ENCODE measurements at regions not wholly inside any gene's neighbourhood (a gene's known extent, or its start where the extent isn't known, plus 50 kb on each side); places are given as distances from the start of the nearest gene placed in this dataset.
"Not testable (repeated sequence)": the region's sequence is repeated elsewhere in the genome, so short reads cannot be mapped to it uniquely, and the experiment has no call there.

DNA sequence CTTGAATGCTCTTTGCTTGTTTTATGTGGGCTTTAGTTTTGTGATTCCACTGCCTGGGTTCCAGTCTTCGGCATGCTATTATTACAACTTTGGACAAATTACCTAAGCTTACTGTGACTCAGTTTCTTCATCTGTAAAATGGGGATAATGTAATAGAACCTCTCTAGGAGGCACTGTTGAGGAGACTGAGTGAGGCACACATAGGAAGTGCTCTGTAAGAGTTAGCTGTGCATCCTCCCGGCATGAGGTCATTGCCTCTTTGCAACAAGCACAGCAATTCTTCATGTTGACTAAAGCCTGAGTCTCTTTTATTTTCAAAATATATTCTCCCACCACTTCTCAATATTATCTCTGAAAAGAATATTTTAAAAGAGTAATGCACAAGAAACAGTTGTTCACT lies 227.4 kb downstream of the DLEU7 start:
- DNase-seq, result no peak

DNA sequence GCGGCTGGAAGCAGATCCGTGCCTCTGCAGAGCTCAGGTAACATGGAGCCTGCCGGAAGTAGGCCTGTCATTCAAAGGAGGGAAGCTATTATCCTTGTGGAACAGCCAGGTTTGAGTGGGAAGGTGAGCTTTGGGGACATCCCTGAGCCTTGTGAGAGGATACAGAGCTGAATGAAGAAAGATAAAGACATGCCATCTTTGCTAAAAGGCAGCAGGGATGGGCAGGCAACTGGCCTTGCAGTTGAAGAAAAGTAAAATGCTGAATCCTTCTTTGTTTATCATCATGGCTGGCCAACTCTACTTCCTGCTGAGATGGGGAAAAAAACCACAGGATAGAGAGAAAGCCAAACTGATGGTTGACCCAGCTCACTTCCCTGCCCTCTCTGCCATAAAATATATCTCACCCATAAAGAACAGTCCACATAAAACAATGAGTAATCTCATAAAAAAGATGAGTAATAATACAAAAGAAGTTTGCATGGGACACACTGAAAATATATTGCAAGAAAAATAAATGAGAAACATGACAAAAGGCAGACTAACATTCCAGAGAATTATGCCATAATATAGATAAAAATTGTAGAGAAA lies 226.3 kb downstream of the DLEU7 start:
- DNase-seq, result no peak

DNA sequence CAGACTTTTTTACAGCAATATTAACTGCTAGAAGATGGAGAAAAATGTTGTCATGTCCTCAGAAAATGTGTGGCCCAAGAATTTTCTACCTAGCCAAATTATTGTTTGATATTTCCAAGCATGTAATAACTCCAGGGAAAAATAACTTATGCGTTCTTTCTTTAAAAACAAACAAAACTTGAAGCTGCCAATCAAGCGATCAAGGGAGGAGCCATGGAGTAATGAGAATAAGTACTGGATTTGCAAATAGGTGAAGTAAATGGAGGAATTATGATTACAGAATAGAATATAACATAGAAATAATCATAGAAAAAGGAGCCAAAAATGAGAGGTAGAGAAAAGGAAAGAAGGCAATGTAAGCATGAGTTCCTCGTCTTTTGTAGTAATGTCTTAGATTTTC lies 225.3 kb downstream of the DLEU7 start:
- DNase-seq, result no peak

DNA sequence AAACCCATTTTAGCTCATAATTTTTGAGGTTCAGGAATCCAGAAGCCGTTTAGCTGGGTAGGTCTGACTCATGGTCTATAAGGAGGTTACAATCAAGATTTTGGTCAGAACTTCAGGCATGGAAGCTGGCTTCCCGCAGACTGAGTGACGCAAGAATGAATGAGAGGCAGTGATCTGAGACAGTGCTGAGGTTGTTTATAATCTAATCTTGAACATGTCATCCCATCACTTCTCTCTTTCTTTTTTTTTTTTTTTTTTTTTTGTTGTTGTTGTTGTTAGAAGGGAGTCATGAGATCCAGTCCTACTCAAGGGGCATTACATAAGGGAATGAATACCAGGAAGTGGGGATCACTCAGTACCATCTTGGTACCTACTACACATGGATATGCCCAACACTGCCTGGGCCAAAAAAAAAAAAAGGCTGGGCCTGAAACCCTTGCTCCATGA lies 217.4 kb downstream of the DLEU7 start:
- DNase-seq, result no peak

DNA sequence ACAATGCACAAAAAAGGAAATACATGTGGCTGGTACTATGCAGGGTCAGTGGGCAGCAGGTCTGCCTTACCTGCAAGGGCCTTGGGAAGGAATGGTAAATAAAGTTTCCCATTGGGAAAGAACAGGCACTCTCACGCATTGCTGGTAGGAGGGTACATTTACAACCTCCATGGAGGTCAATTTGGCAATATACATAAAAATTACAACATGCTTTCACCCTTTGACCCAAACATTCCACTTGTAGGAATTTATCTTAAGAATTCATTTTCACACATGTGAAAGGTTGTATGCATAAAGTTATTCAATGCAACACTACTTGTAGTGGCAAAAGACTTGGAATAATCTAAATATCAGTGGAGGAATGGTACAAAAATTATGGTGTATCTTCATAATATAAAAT lies 216.4 kb downstream of the DLEU7 start:
- no peak for DNase-seq

DNA sequence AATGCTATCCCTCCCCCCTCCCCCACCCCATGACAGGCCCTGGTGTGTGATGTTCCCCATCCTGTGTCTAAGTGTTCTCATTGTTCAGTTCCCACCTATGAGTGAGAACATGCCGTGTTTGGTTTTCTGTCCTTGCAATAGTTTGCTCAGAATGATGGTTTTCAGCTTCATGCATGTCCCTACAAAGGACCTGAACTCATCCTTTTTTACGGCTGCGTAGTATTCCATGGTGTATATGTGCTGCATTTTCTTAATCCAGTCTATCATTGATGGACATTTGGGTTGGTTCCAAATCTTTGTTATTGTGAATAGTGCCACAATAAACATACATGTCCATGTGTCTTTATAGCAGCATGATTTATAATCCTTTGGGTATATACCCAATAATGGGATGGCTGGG lies 215.0 kb downstream of the DLEU7 start:
- not testable (repeated sequence) for DNase-seq

DNA sequence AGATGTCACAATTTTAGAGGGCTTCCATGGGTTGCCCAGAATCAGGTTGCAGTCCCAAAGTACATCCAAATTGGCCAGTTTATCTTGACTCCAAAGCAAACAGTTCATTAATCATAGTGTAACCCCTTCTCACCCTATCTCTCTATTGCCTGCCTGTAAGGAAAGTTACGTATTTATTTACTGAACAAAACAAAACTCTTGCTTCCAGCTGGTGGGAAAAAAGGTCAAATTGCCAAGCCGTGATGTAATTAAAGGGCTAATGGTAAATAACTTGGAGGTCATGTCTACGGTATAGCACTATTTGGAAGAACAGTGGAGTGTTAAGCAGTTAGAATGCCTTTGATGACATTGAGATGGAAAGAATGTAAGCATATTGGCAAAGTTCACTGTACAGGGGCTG lies 214.0 kb downstream of the DLEU7 start:
- no peak for DNase-seq

DNA sequence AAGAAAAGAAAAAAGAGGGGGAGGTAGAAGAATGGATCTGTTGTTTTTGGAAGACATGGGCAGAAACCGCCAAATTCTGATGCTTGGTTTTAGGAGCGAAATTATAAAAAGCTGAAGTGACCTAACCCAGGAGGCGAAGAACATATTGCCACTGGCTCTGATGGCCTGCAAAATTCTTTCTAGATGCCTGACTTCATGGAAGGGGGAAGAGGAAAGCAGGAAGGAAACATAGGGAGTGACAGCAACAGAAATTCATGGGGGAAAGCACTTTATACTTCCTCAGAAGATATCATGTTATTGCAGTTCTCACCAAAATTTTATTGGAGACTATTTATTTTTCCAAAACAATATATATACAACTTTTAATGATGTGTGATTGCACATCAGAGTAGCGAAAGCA lies 213.5 kb downstream of the DLEU7 start:
- no peak for DNase-seq

DNA sequence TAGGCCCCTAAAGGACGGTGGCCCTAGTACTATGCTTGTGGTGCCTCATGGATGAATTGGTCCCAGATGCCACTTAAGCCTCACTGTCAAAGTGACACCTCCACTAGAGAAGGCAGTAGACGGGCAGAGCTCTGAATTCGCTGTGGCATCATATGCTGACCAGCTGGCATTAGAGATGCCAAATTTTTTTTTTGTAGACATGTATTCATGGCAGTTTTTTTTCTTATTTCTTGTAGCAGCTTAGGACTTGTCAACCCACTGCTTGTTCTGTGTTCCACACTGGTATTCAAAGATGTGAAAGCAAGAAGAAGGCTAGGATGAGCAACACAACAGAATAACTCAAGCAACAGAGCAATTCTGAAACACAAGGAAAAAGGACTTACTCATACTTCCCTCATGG lies 212.5 kb downstream of the DLEU7 start:
- no peak for DNase-seq

DNA sequence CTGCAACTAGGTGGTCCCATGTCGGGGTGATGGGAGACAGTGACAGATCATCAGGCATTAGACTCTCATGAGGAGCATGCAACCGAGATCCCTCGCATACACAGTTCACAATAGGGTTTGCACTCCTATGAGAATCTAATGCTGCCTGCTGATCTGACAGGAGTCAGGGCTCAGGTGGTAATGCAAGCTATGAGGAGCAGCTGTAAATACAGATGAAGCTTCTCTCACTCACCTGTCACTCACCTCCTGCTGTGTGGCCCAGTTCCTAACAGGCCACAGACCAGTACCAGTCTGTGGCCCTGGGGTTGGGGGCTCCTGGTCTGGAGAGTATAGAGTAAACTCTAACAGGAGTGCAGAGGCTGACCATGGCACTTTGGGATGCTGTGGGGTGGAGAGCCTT lies 209.2 kb downstream of the DLEU7 start:
- no peak for DNase-seq

DNA sequence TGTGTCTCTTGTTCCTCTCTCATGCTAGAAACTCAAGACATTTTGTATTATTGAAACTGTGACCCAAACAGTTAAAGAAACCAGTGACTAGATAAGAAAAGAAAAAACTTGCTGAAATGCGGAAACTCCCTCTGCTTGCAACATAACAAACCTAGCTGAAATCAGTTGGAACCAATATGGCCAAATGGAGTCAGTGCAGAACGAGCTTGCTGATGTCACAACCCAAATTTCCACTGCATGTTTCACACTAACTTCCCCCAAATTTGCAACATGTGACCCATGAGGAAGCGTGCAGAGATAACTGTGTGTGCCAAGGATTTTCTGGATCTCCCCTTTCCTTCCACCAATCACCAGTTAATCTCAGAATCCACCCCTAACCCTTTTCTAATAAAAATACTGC lies 208.0 kb downstream of the DLEU7 start:
- peak; percentile 99 for DNase-seq

DNA sequence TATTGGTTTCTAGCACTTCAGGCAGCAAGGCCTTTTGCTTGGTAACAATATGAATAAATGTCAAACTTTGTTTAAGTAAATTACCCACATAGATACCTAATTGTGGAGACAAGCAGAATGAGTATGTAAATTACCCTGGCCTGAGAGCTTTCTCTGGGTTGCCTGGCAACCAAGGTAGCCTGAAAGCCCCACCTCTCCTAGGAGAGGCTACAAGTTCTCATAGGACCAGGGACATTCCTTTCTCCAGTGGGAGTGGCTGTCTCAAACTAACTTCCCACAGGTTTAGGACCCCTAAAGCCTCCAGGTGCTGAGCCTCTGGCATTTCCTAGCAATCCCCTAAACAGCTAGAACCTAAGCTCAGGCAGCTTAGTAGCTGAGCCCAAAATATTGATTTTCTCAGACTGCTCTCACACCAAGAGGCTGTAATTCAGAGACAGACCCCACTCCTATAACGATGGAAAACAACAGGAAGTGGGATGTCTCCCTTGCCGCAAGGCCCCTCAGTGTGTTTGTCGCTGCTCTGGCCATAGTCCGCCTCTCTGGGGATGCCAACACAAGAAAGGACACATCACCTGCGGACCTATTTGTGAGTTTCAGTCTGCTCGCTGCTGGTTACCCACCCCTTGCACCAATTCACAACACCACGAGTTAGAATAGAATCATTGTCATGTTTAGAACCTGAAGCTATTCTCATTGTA lies 207.3 kb downstream of the DLEU7 start:
- no peak for DNase-seq

DNA sequence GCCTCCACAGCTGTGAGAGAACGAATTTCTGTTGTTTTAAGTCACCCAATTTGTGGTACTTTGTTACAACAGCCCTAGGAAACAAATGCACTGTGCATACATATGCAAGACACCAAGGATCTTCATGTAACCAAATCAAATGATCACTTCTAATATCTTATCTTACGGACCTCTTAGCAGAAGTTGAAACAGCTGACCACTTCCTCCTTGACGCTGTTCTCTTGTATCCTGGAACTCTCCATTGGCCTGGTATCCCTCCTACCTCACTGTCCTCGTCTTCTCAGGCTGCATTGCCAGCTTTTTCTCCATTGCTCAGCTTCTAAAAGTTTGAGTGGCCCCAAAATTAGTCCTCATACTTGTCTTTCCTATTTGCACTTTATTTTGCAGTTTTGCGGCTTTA lies 200.4 kb downstream of the DLEU7 start:
- peak; percentile 11 for DNase-seq

DNA sequence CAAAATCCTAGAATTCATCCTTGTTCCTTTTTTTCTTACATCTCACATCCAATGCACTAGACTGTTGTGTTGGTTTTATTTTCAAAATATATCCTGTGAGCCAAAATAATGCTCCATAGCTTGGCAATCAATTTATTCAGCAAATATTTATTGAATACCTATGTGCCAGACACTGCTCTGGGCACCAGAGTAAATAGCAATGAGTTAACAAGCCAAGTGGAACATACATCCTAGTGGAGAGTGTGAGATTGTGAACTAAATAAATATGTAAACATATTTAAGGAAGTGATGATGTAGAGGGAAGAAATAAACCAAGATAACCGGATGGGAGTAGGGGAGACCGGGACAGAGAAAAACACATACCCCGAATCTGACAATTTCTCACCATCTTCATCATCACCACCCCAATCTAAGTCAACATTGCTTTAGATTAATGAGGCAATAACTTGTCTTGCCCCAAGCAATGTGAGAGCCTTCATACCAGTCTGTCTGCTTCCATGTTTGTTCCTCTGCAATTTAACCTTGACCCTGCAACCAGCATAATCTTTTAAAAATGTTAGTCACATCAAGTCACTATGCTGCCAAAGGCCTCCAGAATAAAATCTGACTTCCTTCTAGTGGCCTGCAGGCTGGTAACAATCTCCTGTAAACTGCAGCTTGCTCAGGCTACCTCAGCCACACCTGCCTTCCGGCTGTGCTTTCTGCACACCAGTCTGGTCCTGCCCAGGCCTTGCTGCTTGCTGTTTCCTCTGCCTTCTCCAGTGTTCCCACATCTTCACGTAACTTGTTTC lies 199.2 kb downstream of the DLEU7 start:
- no peak for DNase-seq

DNA sequence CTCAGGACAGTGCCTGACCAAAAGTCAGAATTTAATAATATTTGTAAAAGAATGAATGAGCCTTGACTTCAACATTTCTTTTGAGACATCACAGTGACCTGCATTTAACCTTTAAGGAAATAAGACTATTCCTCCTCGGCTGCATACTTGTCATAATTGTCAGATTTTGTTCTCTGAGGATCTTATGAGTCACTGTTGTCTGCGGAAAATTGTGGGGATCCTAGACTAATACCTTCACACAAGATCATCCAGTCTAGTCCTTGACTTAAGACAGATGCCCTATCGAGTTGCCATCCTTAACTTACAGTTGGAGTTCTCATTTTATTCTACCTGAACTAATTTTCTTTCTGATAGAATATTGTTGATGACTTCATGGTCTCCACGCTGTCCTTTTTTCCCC lies 198.4 kb downstream of the DLEU7 start:
- no peak for DNase-seq

DNA sequence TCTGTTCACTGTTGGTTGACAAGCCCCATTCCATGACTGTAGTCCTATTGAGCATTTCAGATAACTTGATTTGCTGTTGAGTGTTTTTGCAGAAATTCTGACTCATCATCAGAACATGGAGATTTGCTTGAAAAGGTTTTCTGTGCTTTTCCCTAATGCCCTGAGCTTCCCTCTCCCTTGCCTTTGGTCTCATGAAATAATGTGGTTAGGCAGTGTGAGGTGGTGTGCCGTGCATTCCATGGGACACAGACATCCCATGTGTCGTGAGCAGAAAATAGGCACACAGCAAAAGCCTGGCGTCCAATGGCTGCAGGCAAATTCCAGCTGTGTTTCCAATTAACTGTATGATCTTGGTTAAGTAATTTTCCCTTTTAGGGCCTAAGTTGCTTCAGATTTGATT lies 197.4 kb downstream of the DLEU7 start:
- no peak for DNase-seq

DNA sequence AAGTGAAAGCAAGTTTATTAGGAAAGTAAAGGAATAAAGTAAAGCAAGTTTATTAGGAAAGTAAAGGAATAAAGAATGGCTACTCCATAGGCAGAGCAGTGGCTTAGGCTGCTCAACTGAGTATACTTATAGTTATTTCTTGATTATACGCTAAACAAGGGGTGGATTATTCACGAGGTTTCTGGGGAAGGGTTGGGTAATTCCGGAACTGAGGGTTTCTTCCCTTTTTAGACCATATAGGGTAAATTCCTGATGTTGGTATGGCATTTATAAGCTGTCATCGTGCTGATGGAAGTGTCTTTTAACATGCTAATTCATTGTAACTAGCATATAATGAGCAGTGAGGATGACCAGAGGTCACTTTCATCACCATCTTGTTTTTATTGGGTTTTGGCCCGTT lies 194.3 kb downstream of the DLEU7 start:
- no peak for DNase-seq

DNA sequence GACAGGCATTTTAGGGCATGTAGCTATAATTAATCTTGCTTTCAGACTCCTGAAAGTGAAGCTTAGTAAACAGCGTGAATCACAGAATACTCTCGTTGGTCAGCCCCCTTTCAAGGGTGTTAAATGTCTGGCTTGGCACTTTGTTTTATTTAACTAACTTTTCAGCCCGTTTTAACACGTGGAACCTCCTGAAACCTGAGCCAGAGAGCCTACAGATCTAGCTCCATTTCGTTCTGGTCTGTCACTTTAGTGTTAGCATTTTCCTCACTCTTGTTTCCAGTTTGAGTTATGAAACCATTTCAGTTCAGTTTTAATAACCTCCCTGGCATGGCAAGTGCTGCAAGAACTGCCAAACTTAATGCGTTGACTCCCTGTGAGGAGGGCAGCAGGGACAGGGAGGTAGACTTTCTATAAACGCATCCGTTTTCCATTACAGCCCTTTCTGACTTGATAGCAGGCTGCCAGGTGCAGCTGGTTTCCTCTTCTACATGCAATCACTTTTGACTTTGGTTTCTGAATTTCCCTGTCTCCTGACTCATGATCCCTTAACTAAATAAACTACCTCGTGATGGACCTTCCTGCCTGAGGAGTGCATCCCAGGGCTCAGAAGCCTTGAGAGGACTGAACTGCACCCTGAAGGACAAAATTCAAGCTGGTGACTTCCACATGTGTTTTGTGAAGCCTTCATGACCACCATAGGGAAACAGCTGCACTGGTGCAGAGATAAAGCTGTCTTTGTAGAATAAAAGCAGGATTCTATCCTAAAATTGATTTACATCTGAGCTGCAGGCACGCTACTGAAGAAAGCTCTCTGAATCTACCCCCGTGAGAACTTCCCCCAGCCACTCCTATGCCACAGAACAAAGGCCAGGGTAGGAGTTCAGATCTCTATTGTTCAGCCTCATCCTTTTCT lies 192.6 kb downstream of the DLEU7 start:
- DNase-seq, result no peak

DNA sequence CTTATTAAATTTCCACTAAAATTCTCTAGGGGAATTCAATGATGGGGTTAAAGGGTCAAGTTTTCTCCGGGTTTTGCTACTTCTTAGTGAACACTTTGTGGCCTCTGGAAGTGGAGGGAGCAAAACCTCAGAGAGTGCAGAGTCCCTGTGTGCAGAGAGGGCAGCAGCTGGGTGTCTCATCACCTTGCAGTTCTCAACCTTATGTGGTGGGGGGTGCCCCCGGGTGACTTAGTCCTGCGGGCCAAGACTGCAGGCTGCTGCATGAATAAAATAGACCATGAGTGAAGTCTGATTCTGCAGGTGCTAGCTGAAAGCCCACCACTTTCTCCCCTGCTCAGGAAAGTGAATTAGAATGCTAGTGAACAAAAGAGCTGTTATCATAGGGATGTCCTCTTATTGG lies 191.6 kb downstream of the DLEU7 start:
- DNase-seq, result no peak

DNA sequence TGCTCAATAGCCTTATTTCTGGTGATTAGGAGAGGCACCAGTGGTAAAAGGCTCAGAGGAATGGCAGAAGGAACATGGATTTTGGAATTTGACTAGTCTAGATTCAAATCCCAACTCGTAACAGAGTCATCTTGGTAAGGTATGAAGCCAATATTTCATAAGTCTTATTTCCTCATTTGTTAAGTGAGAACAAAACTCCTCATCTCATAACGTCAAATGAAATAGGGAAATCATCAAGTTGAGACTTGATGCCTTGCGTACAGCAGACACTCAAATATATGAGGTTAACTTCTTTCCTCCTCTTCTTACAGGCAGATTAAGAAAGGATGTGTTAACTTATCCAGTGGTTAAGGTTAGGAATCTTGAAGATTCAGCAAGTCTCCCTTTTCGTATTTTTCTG lies 189.2 kb downstream of the DLEU7 start:
- DNase-seq, result no peak

DNA sequence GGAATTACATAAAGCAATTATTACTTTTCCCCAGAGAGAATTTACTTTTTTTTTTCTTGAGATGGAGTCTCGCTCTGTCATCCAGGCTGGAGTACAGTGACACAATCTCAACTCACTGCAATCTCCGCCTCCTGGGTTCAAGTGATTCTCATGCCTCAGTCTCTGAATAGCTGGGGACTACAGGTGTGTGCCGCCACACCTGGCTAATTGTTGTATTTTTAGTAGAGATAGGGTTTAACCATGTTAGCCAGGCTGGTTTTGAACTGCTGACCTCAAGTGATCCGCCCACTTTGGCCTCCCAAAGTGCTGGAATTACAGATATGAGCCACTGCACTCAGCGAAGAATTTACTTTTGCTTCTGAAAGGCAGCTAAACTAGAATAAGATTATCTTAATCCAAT lies 181.6 kb downstream of the DLEU7 start:
- not testable (repeated sequence) for DNase-seq

DNA sequence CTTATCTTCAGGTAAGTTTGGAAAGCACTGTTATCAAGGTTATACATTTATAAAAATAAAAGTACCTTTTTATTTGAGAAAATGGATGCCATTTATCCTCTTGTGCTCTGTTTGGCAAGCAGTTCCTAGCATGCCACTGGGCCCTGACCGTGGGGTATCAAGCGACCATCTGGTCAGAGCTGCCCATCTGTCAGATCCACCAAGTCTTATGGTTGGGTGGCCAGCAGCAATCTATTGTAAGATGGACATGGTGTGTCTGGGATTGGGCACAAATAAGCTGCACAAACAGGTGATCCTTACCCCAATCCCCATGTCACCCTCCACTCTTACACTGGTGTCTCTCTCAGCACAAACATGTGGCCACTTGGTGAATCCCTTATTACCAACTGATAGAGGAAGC lies 178.5 kb downstream of the DLEU7 start:
- no peak for DNase-seq

DNA sequence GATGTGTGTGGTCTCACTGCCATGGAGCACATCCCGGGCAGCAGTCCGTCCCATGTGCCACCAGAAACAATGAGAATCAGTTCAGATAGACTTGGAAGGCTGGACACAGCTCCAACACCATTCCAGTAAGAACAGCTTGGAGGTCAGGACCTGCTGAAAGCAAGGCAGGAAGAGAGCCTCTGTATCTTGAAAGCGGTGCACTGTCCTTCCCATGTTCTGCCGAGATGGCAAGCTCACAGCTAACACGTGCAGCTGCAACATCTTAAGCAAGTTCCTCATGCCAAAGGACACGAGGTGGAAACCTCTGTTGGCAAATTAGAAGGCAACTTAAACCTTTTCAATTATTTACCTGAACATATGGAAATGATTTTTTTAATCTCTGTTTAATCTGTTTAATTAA lies 175.4 kb downstream of the DLEU7 start:
- DNase-seq, result no peak
